GM21367 (cell line): ENCODE measurements at regions not wholly inside any gene's neighbourhood (a gene's known extent, or its start where the extent isn't known, plus 50 kb on each side); places are given as distances from the start of the nearest gene placed in this dataset.

Experiments used
- ATAC-seq: cut with Tn5 transposase; IDR thresholded peaks from one replicate; pipeline ENCODE4 v1.9.1; 2021; ENCODE audit not compliant: unreplicated experiment

GRCh38 chr12:85352016-85352415 is 72.0 kb downstream of the ALX1 start:
- no peak for ATAC-seq

GRCh38 chr12:85356596-85357385 is 76.8 kb downstream of the ALX1 start:
- no peak for ATAC-seq

GRCh38 chr12:85357609-85358008 is 77.6 kb downstream of the ALX1 start:
- no peak for ATAC-seq

- no peak for ATAC-seq
These were observed 78.7 kb downstream of the ALX1 start for GRCh38 chr12:85358715-85359114.

- no peak for ATAC-seq
These were observed 83.6 kb downstream of the ALX1 start for GRCh38 chr12:85363382-85364190.

GRCh38 chr12:85367936-85368335 is 87.9 kb downstream of the ALX1 start:
- no peak for ATAC-seq

- ATAC-seq = no peak
These were observed 89.5 kb downstream of the ALX1 start for GRCh38 chr12:85369365-85370154.

- no peak for ATAC-seq
These were observed 93.0 kb downstream of the ALX1 start for GRCh38 chr12:85373045-85373444.

GRCh38 chr12:85374981-85375380 is 95.0 kb downstream of the ALX1 start:
- no peak for ATAC-seq

- no peak for ATAC-seq
These were observed 105.4 kb downstream of the ALX1 start for GRCh38 chr12:85385406-85385805.

GRCh38 chr12:85390266-85390665 is 110.2 kb downstream of the ALX1 start:
- no peak for ATAC-seq

GRCh38 chr12:85392508-85392907 is 112.5 kb downstream of the ALX1 start:
- ATAC-seq = no peak

GRCh38 chr12:85393606-85394005 is 113.6 kb downstream of the ALX1 start:
- no peak for ATAC-seq

GRCh38 chr12:85394065-85394464 is 114.0 kb downstream of the ALX1 start:
- ATAC-seq = no peak

GRCh38 chr12:85394809-85395208 is 114.8 kb downstream of the ALX1 start:
- ATAC-seq = no peak

- no peak for ATAC-seq
These were observed 125.2 kb downstream of the ALX1 start for GRCh38 chr12:85405262-85405661.

GRCh38 chr12:85405781-85406522 is 125.9 kb downstream of the ALX1 start:
- no peak for ATAC-seq

GRCh38 chr12:85413266-85413665 is 133.2 kb downstream of the ALX1 start:
- no peak for ATAC-seq

- no peak for ATAC-seq
These were observed 142.7 kb downstream of the ALX1 start for GRCh38 chr12:85422762-85423161.

- ATAC-seq = peak; percentile 47
These were observed 143.9 kb downstream of the ALX1 start for GRCh38 chr12:85423947-85424346.
